HEK293T (cell line): ENCODE measurements at regions not wholly inside any gene's neighbourhood (a gene's known extent, or its start where the extent isn't known, plus 50 kb on each side); places are given as distances from the start of the nearest gene placed in this dataset.

Experiments
- CTCF ChIA-PET: fragments of 350-600 bp; formaldehyde crosslinking; extraction: SDS; loops from one replicate; lab custom pipeline; 2021; ENCODE audit warnings: antibody characterized with exemption, inconsistent platforms; lab: Yijun Ruan, JAX
- POLR2A ChIA-PET: fragments of 350-600 bp; formaldehyde crosslinking; extraction: SDS; loops from one replicate; lab custom pipeline; 2020; ENCODE audit warnings: antibody characterized with exemption, inconsistent platforms; lab: Yijun Ruan, JAX
- DNase-seq: peaks from one replicate; pipeline ENCODE4 v3.0.0; 2012; ENCODE audit warnings: mixed read lengths; ENCODE audit errors: extremely low spot score
- ARNT ChIP-seq: fragments of 450-650 bp; IDR thresholded peaks from 2 replicates; pipeline ENCODE4 v1.6.1; 2017; ENCODE audit warnings: mild to moderate bottlenecking
- BHLHE40 ChIP-seq: fragments of 450-650 bp; IDR thresholded peaks from 2 replicates; pipeline ENCODE4 v1.6.1; 2016; ENCODE audit warnings: mild to moderate bottlenecking, moderate library complexity, borderline replicate concordance
- CTBP1 ChIP-seq: fragments of 450-650 bp; IDR thresholded peaks from 2 replicates; pipeline ENCODE4 v1.6.1; 2016; ENCODE audit warnings: borderline replicate concordance
- ELF4 ChIP-seq: fragments of 450-650 bp; IDR thresholded peaks from 2 replicates; pipeline ENCODE4 v1.6.1; 2017; ENCODE audit warnings: antibody characterized with exemption
- FOXA1 ChIP-seq: fragments of 450-650 bp; IDR thresholded peaks from 2 replicates; pipeline ENCODE4 v1.6.1; 2016; ENCODE audit warnings: mild to moderate bottlenecking
- FOXK2 ChIP-seq: fragments of 450-650 bp; IDR thresholded peaks from 2 replicates; pipeline ENCODE4 v1.6.1; 2016; ENCODE audit warnings: mild to moderate bottlenecking
- FOXM1 ChIP-seq: fragments of 450-650 bp; IDR thresholded peaks from 2 replicates; pipeline ENCODE4 v1.6.1; 2017; ENCODE audit warnings: mild to moderate bottlenecking, borderline replicate concordance
- HDGF ChIP-seq: fragments of 450-650 bp; IDR thresholded peaks from 2 replicates; pipeline ENCODE4 v1.6.1; 2017; ENCODE audit warnings: antibody characterized with exemption, borderline replicate concordance
- L3MBTL2 ChIP-seq: fragments of 450-650 bp; conservative IDR thresholded peaks from 2 replicates; pipeline ENCODE4 v1.6.1; 2016; ENCODE audit warnings: mild to moderate bottlenecking
- LEF1 ChIP-seq: fragments of 450-650 bp; IDR thresholded peaks from 2 replicates; pipeline ENCODE4 v1.6.1; 2017; ENCODE audit warnings: mild to moderate bottlenecking, borderline replicate concordance
- NFRKB ChIP-seq: fragments of 450-650 bp; IDR thresholded peaks from 2 replicates; pipeline ENCODE4 v1.6.1; 2016; ENCODE audit warnings: mild to moderate bottlenecking, moderate library complexity
- SP1 ChIP-seq: fragments of 450-650 bp; IDR thresholded peaks from 2 replicates; pipeline ENCODE4 v1.6.1; 2017
- SUZ12 ChIP-seq: fragments of 450-650 bp; IDR thresholded peaks from 2 replicates; pipeline ENCODE4 v1.6.1; 2016; ENCODE audit warnings: mild to moderate bottlenecking
- TARDBP ChIP-seq: fragments of 450-650 bp; IDR thresholded peaks from 2 replicates; pipeline ENCODE4 v1.6.1; 2016
- ZNF384 ChIP-seq: fragments of 450-650 bp; IDR thresholded peaks from 2 replicates; pipeline ENCODE4 v1.6.1; 2016
- TF ChIP-seq, protein P1 (sequence below): fragments of 450-650 bp; IDR thresholded peaks from 2 replicates; pipeline ENCODE4 v1.6.1; 2016

DNA sequence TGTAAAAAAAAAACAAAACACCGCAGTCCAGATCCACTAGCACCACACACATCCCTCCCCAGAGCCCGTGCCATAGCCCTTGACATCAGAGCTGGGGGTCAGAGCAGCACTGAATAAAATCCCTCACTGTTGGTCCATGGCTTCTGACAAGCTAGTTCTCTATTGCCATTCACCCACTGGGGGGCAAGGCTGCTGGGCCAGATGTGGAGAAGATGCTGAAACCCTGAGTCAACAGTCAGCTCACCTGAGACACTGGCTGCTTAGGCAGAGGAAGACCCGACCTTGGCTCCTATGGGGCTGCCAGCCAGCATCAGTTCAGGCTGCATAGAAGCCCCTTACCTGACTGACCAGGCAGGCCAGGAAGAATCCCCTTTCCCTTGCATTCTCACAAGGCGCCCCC, 228.2 kb downstream of the SOX9 start:
- TF ChIP-seq BHLHE40 (no peak), CTBP1 (no peak), TARDBP (no peak), SP1 (no peak), ELF4 (no peak)
- ChIA-PET CTCF (interaction anchor here (0.8 kb wide), 1 partner anchor 33 kb away, joined by 4 read pairs; no protein-coding TSS in a partner anchor), POLR2A (interaction anchor here (1.1 to 1.2 kb wide), 2 partner anchors 9 to 229 kb away, joined by 3 to 5 read pairs; partner anchors contain the start of gene SOX9)
- no peak for DNase-seq

DNA sequence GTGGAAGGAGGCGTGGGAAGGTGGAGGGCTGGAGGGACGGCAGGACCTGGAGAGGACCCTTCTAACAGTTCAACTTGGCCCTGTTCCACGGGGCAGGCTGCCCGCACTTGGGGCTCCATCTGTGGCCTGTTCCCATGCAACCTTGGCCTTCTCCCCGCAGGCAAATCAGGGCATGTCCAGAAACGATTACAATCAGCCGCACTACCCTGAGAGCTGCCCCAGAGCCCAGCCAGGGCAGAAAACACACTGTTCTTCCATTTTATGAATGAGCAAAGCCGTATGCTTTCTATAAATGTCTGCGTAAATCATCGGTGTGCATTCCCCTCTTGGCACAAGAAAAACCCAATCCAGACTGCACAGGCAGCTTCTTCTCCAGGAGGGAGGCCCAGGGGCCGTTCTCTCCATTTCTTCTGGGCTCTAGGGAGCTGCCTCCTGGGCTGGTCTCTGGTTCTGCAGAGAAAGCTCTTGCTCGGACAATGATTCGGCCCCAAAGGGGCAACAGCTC, 228.7 kb downstream of the SOX9 start:
- TF ChIP-seq SP1: no peak
- TF ChIP-seq, protein P1, sequence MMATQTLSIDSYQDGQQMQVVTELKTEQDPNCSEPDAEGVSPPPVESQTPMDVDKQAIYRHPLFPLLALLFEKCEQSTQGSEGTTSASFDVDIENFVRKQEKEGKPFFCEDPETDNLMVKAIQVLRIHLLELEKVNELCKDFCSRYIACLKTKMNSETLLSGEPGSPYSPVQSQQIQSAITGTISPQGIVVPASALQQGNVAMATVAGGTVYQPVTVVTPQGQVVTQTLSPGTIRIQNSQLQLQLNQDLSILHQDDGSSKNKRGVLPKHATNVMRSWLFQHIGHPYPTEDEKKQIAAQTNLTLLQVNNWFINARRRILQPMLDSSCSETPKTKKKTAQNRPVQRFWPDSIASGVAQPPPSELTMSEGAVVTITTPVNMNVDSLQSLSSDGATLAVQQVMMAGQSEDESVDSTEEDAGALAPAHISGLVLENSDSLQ: peak; percentile 87
- ChIA-PET CTCF (interaction anchor here (0.6 to 0.8 kb wide), 3 partner anchors 33 to 176 kb away, joined by 3 to 6 read pairs (median 4); no protein-coding TSS in a partner anchor), POLR2A (interaction anchor here (1.1 to 1.2 kb wide), 2 partner anchors 9 to 229 kb away, joined by 3 to 5 read pairs; partner anchors contain the start of gene SOX9)
- no peak for DNase-seq

DNA sequence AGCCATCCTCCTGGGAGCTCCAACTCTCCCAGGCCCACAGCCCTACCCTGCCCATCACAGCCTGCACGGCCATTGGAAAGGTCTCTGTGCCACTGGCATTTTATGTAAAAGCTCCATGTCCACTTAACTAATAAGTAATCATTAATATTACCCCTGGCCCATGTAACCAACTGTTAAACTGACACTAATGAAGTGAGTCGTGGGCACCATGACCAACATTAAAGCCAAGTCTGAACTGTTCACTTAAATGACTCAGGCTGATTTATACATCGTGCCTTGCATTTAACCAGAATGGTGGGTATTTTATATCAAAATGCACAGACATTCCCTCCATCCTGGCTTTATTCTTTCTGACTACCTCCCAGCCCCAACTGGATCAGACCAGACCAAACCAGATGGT, 229.3 kb downstream of the SOX9 start:
- ChIA-PET POLR2A (interaction anchor here (1.1 to 1.2 kb wide), 2 partner anchors 8 to 230 kb away, joined by 3 to 5 read pairs; partner anchors contain the start of gene SOX9), CTCF (interaction anchor here (0.6 to 0.8 kb wide), 3 partner anchors 34 to 175 kb away, joined by 3 to 6 read pairs (median 4); no protein-coding TSS in a partner anchor)
- DNase-seq: no peak
- no peak for TF ChIP-seq FOXK2
- TF ChIP-seq SP1: no peak
- TF ChIP-seq FOXA1: no peak
- TF ChIP-seq ZNF384: no peak
- TF ChIP-seq, protein P1: no peak
- no peak for TF ChIP-seq TARDBP
- TF ChIP-seq FOXM1: no peak
- TF ChIP-seq BHLHE40: no peak
- no peak for TF ChIP-seq NFRKB

DNA sequence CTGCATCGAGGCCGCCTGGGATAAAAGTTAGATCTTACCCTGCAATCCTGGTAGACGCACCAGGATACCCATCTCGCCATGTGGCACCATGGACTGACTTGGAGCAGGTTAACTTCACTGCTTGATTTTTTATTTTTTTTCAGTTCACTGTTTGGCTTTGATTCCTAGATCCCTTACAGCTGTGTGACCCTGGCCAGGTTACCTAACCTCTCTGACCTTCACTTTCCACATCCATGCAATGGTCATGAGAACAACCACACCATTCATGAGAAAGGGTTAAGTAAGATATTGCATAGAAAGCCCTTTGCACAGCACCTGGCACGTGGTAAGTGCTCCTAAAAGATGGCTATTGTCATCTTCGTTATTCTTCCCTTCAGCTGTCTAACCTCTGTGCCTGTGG, 230.5 kb downstream of the SOX9 start:
- CTCF ChIA-PET: interaction anchor here (0.6 kb wide), 1 partner anchor 16 kb away, joined by 3 read pairs; no protein-coding TSS in a partner anchor
- DNase-seq: no peak
- TF ChIP-seq FOXA1: no peak
- no peak for TF ChIP-seq BHLHE40
- TF ChIP-seq, protein P1: no peak
- no peak for TF ChIP-seq LEF1
- no peak for TF ChIP-seq ZNF384
- no peak for TF ChIP-seq L3MBTL2
- TF ChIP-seq NFRKB: no peak
- TF ChIP-seq SP1: no peak
- POLR2A ChIA-PET: no interaction called here

DNA sequence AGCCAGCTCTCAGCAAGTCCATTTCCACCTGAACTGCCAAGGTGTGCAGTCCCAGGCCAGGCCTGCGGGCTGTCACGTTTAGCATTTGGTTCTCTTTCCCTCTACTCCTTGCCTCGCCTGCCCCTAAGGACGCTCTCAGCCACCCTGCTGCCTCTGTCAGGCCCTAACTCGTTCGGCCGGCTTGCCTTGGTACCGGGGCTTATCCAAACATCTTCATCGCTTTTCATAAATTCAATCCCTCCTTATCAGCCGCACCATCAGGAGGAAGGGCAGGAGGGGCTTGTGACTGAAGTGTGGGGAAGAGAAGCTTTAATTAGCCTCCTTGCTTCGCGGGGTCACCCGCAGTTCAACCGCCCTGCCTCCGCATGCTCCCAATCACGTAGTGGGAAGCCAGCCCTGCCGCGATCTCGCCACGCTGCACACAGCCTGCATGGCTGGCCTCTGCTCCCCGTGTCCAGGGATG, 231.1 kb downstream of the SOX9 start:
- TF ChIP-seq TARDBP: no peak
- peak; percentile 51; the same call in 1 of the 2 replicates for TF ChIP-seq L3MBTL2
- no peak for TF ChIP-seq FOXM1
- no peak for TF ChIP-seq ZNF384
- TF ChIP-seq NFRKB: no peak
- TF ChIP-seq BHLHE40: no peak
- TF ChIP-seq ELF4: no peak
- POLR2A ChIA-PET: no interaction called here
- CTCF ChIA-PET: interaction anchor here (0.6 kb wide), 1 partner anchor 16 kb away, joined by 3 read pairs; no protein-coding TSS in a partner anchor

DNA sequence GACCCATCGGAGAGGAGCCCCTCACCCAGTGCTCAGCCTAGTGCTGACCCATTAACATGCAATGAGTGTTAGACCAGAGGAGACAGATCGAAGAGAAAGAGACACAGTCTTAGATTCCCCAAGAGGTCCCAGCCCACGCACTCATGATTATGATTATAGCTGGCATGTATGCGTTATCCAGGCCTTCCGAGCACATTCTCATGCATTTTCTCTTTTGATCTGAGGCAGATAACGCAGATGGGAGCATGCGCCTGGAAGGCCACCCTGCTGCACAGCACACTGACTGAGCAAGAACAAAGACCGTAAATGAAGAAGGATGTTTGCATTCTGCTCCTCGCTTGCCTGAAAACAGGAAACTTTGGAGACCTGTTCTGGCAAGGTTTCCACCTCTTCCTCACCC, 232.7 kb downstream of the SOX9 start:
- ChIA-PET POLR2A (no interaction called here), CTCF (no interaction called here)
- TF ChIP-seq, protein P1: no peak
- DNase-seq: no peak

More for the DNA sequence above, 231.1 kb downstream of the SOX9 start:
- no peak for DNase-seq

DNA sequence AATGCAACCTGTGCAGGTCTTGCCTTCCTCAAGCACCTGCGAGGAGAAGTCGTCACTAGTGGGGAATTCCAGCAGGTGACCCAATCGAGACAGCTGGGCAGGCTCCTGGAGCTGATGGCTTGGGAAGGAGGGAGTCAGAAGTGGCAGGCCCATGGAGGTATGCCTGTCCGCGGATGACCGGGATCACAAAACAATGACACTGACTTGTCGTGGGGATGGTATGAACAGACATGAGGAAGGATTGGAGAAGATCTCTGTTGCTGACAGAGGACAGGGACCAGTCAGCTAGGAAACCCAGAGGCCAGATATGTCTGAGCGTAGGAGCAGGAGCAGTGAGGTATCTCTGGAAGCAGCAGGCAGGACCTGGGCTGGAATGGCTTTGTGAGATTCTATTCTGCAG, 233.3 kb downstream of the SOX9 start:
- no peak for TF ChIP-seq ARNT
- no peak for TF ChIP-seq NFRKB
- no peak for TF ChIP-seq FOXM1
- TF ChIP-seq FOXA1: no peak
- TF ChIP-seq HDGF: no peak
- TF ChIP-seq FOXK2: no peak
- no peak for TF ChIP-seq SUZ12
- no peak for TF ChIP-seq LEF1
- no peak for TF ChIP-seq BHLHE40
- no peak for TF ChIP-seq CTBP1
- POLR2A ChIA-PET: no interaction called here
- CTCF ChIA-PET: no interaction called here
- no peak for DNase-seq
